Panc1 (cell line): ENCODE measurements at regions not wholly inside any gene's neighbourhood (a gene's known extent, or its start where the extent isn't known, plus 50 kb on each side); places are given as distances from the start of the nearest gene placed in this dataset.

Source experiments
- ATAC-seq: fragments of 200-7000 bp; cut with Tn5 transposase; 2 replicates; pipeline ENCODE4 v1.9.1; 2020; ENCODE audit warnings: mild to moderate bottlenecking, moderate library complexity
- BruUV-seq: library from RNA; stranded (reverse); fragments of 400-500 nt; replicated peaks from 2 replicates; lab custom pipeline; 2021; lab: Mats Ljungman, UMichigan
- CTCF ChIA-PET: fragments of 300-600 bp; sonication (Branson Sonifier 250); formaldehyde crosslinking; loops from one replicate; lab custom pipeline; 2022; ENCODE audit warnings: antibody characterized with exemption; lab: Charles Lee
- POLR2A ChIA-PET: fragments of 300-600 bp; sonication (Branson Sonifier 250); formaldehyde crosslinking; loops from one replicate; lab custom pipeline; 2022; ENCODE audit warnings: antibody characterized with exemption; lab: Charles Lee
- DNase-seq: peaks from one replicate; pipeline ENCODE4 v3.0.0-alpha.2; 2010; ENCODE audit warnings: low read depth, low spot score
- H3K27ac ChIP-seq: 2 replicates; pipeline ENCODE4 v1.5.1; 2011; ENCODE audit warnings: mild to moderate bottlenecking, low read length, inconsistent platforms
- H3K27me3 ChIP-seq: fragments of 200-500 bp; sonication (Bioruptor generic); 2 replicates; pipeline ENCODE4 v1.6.0; 2014; ENCODE audit warnings: low read length, inconsistent platforms; ENCODE audit not compliant: control insufficient read depth, insufficient read depth
- H3K36me3 ChIP-seq: fragments of 200-500 bp; sonication (Bioruptor generic); 2 replicates; pipeline ENCODE4 v1.5.1; 2014; ENCODE audit warnings: inconsistent platforms, mild to moderate bottlenecking, low read length, moderate library complexity; ENCODE audit not compliant: control insufficient read depth, insufficient read depth
- H3K4me1 ChIP-seq: 2 replicates; pipeline ENCODE4 v1.5.1; 2011; ENCODE audit warnings: inconsistent platforms, mild to moderate bottlenecking, low read length, moderate library complexity; ENCODE audit not compliant: control insufficient read depth, insufficient read depth
- H3K4me3 ChIP-seq, 2 experiments: 2 replicates each; pipeline ENCODE4 v1.5.1; 2011 to 2012; ENCODE audit warnings: low read depth in 2 of 2, low read length in 2 of 2, mild to moderate bottlenecking in 2 of 2, inconsistent platforms in 1 of 2, moderate library complexity in 1 of 2
- H3K9me3 ChIP-seq: fragments of 200-500 bp; sonication (Bioruptor generic); 2 replicates; pipeline ENCODE4 v1.5.1; 2014; ENCODE audit warnings: low read depth, mild to moderate bottlenecking, inconsistent platforms, low read length, moderate library complexity; ENCODE audit not compliant: control insufficient read depth, insufficient read depth
- POLR2AphosphoS5 ChIP-seq: IDR thresholded peaks from 2 replicates; pipeline ENCODE4 v1.6.1; 2012; ENCODE audit warnings: mild to moderate bottlenecking, low read depth, low read length, moderate library complexity
- SIN3A ChIP-seq: IDR thresholded peaks from 2 replicates; pipeline ENCODE4 v1.6.1; 2012; ENCODE audit warnings: low read depth, mild to moderate bottlenecking, low read length, moderate library complexity, borderline replicate concordance; ENCODE audit not compliant: insufficient read depth
- TCF7L2 ChIP-seq: IDR thresholded peaks from 2 replicates; pipeline ENCODE4 v1.6.1; 2011; ENCODE audit warnings: mild to moderate bottlenecking, low read depth, low read length, inconsistent platforms
- in situ Hi-C: cut with HindIII; loops from 2 replicates; pipeline ENCODE4 v1.10.0; 2016; ENCODE audit warnings: low sequenced_read_pairs, low pct_unique_long_range_greater_than_20kb
- intact Hi-C: fragments of 100-400 bp; cut with micrococcal nuclease; formaldehyde crosslinking; loops from one replicate; pipeline ENCODE4 v1.10.0; 2022; ENCODE audit not compliant: unreplicated experiment
- TF ChIP-seq, protein P1 (sequence below), 2 experiments: IDR thresholded peaks; 2 replicates each; pipeline ENCODE4 v1.6.1; 2011 to 2012; ENCODE audit warnings: low read depth in 2 of 2, control low read depth in 1 of 2, low read length in 1 of 2, mild to moderate bottlenecking in 1 of 2, moderate library complexity in 1 of 2; ENCODE audit not compliant: insufficient read depth in 1 of 2
- TF ChIP-seq, protein P2 (sequence below): fragments of 450-650 bp; IDR thresholded peaks from 2 replicates; pipeline ENCODE4 v1.5.1; 2017; ENCODE audit warnings: mild to moderate bottlenecking

GRCh38 chr22:27213766-27214581, 556.6 kb downstream of the MIAT start:
- CTCF ChIA-PET = no interaction called here
- ATAC-seq (no peak), DNase-seq (no peak)
- H3K9me3 ChIP-seq = no peaks in the 10 kb centered on the region
- no TSS peak for BruUV-seq
- H3K36me3 ChIP-seq = no peaks in the 10 kb centered on the region
- no peaks in the 10 kb centered on the region for H3K27me3 ChIP-seq
- TF ChIP-seq TCF7L2 = no peak
- TF ChIP-seq, protein P1, sequence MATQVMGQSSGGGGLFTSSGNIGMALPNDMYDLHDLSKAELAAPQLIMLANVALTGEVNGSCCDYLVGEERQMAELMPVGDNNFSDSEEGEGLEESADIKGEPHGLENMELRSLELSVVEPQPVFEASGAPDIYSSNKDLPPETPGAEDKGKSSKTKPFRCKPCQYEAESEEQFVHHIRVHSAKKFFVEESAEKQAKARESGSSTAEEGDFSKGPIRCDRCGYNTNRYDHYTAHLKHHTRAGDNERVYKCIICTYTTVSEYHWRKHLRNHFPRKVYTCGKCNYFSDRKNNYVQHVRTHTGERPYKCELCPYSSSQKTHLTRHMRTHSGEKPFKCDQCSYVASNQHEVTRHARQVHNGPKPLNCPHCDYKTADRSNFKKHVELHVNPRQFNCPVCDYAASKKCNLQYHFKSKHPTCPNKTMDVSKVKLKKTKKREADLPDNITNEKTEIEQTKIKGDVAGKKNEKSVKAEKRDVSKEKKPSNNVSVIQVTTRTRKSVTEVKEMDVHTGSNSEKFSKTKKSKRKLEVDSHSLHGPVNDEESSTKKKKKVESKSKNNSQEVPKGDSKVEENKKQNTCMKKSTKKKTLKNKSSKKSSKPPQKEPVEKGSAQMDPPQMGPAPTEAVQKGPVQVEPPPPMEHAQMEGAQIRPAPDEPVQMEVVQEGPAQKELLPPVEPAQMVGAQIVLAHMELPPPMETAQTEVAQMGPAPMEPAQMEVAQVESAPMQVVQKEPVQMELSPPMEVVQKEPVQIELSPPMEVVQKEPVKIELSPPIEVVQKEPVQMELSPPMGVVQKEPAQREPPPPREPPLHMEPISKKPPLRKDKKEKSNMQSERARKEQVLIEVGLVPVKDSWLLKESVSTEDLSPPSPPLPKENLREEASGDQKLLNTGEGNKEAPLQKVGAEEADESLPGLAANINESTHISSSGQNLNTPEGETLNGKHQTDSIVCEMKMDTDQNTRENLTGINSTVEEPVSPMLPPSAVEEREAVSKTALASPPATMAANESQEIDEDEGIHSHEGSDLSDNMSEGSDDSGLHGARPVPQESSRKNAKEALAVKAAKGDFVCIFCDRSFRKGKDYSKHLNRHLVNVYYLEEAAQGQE (IDR thresholded peaks at IDR 0.05; ENCODE audit: insufficient read depth in 1 of 2, low read depth in 2 of 2, low read length in 1 of 2) = no peak
- TF ChIP-seq SIN3A = no peak
- no peak for TF ChIP-seq POLR2AphosphoS5
- TF ChIP-seq, protein P2, sequence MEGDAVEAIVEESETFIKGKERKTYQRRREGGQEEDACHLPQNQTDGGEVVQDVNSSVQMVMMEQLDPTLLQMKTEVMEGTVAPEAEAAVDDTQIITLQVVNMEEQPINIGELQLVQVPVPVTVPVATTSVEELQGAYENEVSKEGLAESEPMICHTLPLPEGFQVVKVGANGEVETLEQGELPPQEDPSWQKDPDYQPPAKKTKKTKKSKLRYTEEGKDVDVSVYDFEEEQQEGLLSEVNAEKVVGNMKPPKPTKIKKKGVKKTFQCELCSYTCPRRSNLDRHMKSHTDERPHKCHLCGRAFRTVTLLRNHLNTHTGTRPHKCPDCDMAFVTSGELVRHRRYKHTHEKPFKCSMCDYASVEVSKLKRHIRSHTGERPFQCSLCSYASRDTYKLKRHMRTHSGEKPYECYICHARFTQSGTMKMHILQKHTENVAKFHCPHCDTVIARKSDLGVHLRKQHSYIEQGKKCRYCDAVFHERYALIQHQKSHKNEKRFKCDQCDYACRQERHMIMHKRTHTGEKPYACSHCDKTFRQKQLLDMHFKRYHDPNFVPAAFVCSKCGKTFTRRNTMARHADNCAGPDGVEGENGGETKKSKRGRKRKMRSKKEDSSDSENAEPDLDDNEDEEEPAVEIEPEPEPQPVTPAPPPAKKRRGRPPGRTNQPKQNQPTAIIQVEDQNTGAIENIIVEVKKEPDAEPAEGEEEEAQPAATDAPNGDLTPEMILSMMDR = no peak
- intact Hi-C loops = no loop called here
- H3K4me1 ChIP-seq = no peaks in the 10 kb centered on the region
- H3K4me3 ChIP-seq = no peak overlapping the region
- in situ Hi-C loops = no loop called here
- H3K27ac ChIP-seq = no peak overlapping the region
- POLR2A ChIA-PET = no interaction called here

GRCh38 chr22:27214691-27215090, 557.3 kb downstream of the MIAT start:
- in situ Hi-C loops = no loop called here
- POLR2A ChIA-PET = no interaction called here

More at GRCh38 chr22:27214691-27215090, 557.3 kb downstream of the MIAT start:
- no TSS peak for BruUV-seq
- no peak for DNase-seq
- Histone ChIP-seq H3K9me3 (no peaks in the 10 kb centered on the region), H3K27ac (no peak overlapping the region), H3K4me1 (no peaks in the 10 kb centered on the region), H3K36me3 (no peaks in the 10 kb centered on the region), H3K27me3 (no peaks in the 10 kb centered on the region), H3K4me3 (no peak overlapping the region)
- intact Hi-C loops = no loop called here
- CTCF ChIA-PET = no interaction called here
- no peak for ATAC-seq
- TF ChIP-seq POLR2AphosphoS5 = no peak
- no peak for TF ChIP-seq TCF7L2
- TF ChIP-seq, protein P1 (IDR thresholded peaks at IDR 0.05; ENCODE audit: insufficient read depth in 1 of 2, low read depth in 2 of 2, low read length in 1 of 2) = no peak
